HEK293 (cell line): ENCODE measurements at regions not wholly inside any gene's neighbourhood (a gene's known extent, or its start where the extent isn't known, plus 50 kb on each side); places are given as distances from the start of the nearest gene placed in this dataset.

Source experiments
- CTCF ChIA-PET: fragments of 350-600 bp; formaldehyde crosslinking; extraction: SDS; loops from one replicate; lab custom pipeline; 2021; ENCODE audit warnings: antibody characterized with exemption; lab: Yijun Ruan, JAX
- POLR2A ChIA-PET: fragments of 300-600 bp; formaldehyde crosslinking; extraction: SDS; loops from one replicate; lab custom pipeline; 2020; ENCODE audit warnings: antibody characterized with exemption, inconsistent platforms; lab: Yijun Ruan, JAX
- H3K27ac ChIP-seq: fragments of 200-500 bp; sonication (Bioruptor generic); 2 replicates; pipeline ENCODE4 v1.5.1; 2014; ENCODE audit warnings: low read depth, low read length, control low read depth, inconsistent platforms; ENCODE audit errors: extremely low read depth
- H3K36me3 ChIP-seq, 2 experiments: fragments of 200-500 bp in 1 of 2; sonication (Bioruptor generic) in 1 of 2; 1 replicate in 1 of 2; 2 replicates in 1 of 2; pipeline ENCODE4 v1.5.1; 2014 to 2017; ENCODE audit warnings: inconsistent platforms in 2 of 2, low read length in 2 of 2; ENCODE audit not compliant: control insufficient read depth in 2 of 2, insufficient read depth in 1 of 2
- H3K4me1 ChIP-seq: fragments of 200-500 bp; sonication (Bioruptor generic); 2 replicates; pipeline ENCODE4 v1.5.1; 2014; ENCODE audit warnings: mild to moderate bottlenecking, low read length, inconsistent platforms; ENCODE audit not compliant: control insufficient read depth, insufficient read depth
- H3K4me3 ChIP-seq: 2 replicates; pipeline ENCODE4 v1.5.1; 2011; ENCODE audit warnings: low read depth, mild to moderate bottlenecking, control low read depth, low read length, moderate library complexity
- H3K9me3 ChIP-seq: fragments of 200-500 bp; sonication (Bioruptor generic); 2 replicates; pipeline ENCODE4 v1.5.1; 2014; ENCODE audit warnings: low read depth, low read length, inconsistent platforms; ENCODE audit not compliant: control insufficient read depth, insufficient read depth
- GFI1B ChIP-seq: fragments of 450-650 bp; formaldehyde crosslinking; IDR thresholded peaks from 2 replicates; pipeline ENCODE4 v1.5.1; 2016; ENCODE audit warnings: missing biosample characterization, missing genetic modification characterization
- ZBTB17 ChIP-seq: fragments of 450-650 bp; formaldehyde crosslinking; IDR thresholded peaks from 2 replicates; pipeline ENCODE4 v1.5.1; 2016; ENCODE audit warnings: missing biosample characterization, missing genetic modification characterization
- ZNF112 ChIP-seq: fragments of 450-650 bp; formaldehyde crosslinking; IDR thresholded peaks from 2 replicates; pipeline ENCODE4 v1.5.0; 2017; ENCODE audit warnings: missing biosample characterization, missing genetic modification characterization
- ZNF341 ChIP-seq: fragments of 450-650 bp; formaldehyde crosslinking; IDR thresholded peaks from 2 replicates; pipeline ENCODE4; 2016; ENCODE audit warnings: low read depth, missing biosample characterization, missing genetic modification characterization
- ZNF510 ChIP-seq: fragments of 450-650 bp; formaldehyde crosslinking; IDR thresholded peaks from 2 replicates; pipeline ENCODE4 v1.5.1; 2018; ENCODE audit warnings: mild to moderate bottlenecking, missing genetic modification characterization, missing biosample characterization; ENCODE audit not compliant: insufficient replicate concordance
- ZNF521 ChIP-seq: fragments of 450-650 bp; formaldehyde crosslinking; IDR thresholded peaks from 2 replicates; pipeline ENCODE4 v1.5.1; 2017; ENCODE audit warnings: missing biosample characterization, mild to moderate bottlenecking, missing genetic modification characterization
- ZNF626 ChIP-seq: fragments of 450-650 bp; sonication (Bioruptor Pico); formaldehyde crosslinking; IDR thresholded peaks from 2 replicates; pipeline ENCODE4 v1.5.1; 2018; ENCODE audit warnings: missing biosample characterization, missing genetic modification characterization, inconsistent platforms
- ZNF776 ChIP-seq: fragments of 450-650 bp; formaldehyde crosslinking; IDR thresholded peaks from 2 replicates; pipeline ENCODE4 v1.5.0; 2017; ENCODE audit warnings: missing biosample characterization, missing genetic modification characterization, borderline replicate concordance
- ZNF843 ChIP-seq: fragments of 450-650 bp; formaldehyde crosslinking; IDR thresholded peaks from 2 replicates; pipeline ENCODE4 v1.5.1; 2016; ENCODE audit warnings: missing biosample characterization, missing genetic modification characterization
- TF ChIP-seq, protein P1 (sequence below): fragments of 450-650 bp; formaldehyde crosslinking; IDR thresholded peaks from 2 replicates; pipeline ENCODE4 v1.5.1; 2017; ENCODE audit warnings: missing biosample characterization, mild to moderate bottlenecking, missing genetic modification characterization, moderate library complexity
- TF ChIP-seq, protein P2 (sequence below): fragments of 450-650 bp; formaldehyde crosslinking; IDR thresholded peaks from 2 replicates; pipeline ENCODE4 v1.5.1; 2016; ENCODE audit warnings: missing biosample characterization, missing genetic modification characterization
- TF ChIP-seq, protein P3 (sequence below): fragments of 450-650 bp; formaldehyde crosslinking; IDR thresholded peaks from 2 replicates; pipeline ENCODE4 v1.5.1; 2017; ENCODE audit warnings: missing biosample characterization, missing genetic modification characterization
- TF ChIP-seq, protein P4 (sequence below): fragments of 450-650 bp; formaldehyde crosslinking; IDR thresholded peaks from 2 replicates; pipeline ENCODE4 v1.5.1; 2017; ENCODE audit warnings: missing biosample characterization, missing genetic modification characterization

DNA sequence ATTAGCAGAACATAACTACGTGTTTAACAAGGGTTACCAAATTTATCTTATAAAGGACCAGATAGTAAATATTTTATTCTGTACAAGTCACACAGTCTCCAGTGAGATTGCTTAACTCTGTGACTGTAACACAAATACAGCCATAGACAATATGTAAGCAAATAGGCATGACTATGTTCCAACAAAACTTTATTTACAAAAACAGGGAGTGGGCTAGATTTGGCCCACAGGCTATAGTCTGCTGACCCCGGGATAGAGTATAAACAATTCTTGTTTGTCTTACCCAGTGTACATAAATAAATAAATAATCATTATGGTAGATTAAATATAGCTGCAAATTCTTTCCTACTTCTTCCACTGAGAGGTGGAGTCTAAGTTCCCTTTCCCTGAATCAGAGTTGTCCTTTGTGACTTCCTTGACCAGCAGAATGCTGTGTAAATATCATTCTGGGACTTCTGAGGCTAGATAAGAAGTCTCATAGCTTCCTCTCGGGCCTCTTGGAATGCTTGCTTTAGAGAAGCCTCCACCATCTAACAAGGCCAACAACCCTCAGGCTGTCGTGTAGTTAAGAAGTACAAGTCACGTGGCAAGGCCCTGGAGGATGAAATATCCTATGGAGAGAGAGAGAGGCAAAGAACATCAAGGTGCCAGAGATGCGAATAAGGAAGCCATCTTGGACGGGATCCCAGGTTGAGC, 59.1 kb upstream of the TMEM244 start:
- no peak overlapping the region for H3K27ac ChIP-seq
- ChIA-PET POLR2A (no interaction called here), CTCF (interaction anchor here (0.9 to 1.6 kb wide), 3 partner anchors 62 to 322 kb away, joined by 4 to 6 read pairs (median 6); no protein-coding TSS in a partner anchor)

DNA sequence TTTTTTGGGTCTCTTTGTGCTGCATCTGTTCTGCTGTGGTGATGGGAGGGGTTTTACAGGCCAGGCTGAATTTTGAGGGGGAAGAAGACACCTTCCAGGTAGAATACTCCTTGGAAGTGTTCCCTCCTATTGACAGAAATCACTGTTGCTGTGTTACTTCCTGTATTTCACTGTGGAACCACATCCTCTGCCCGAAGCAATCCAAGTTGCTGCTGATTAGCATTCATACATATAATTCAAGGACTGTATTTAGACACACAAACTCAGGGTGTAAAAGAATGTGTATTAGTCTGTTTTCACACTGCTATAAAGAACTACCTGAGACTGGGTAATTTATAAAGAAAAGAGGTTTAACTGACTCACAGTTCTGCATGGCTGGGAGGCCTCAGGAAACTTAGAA, 50.6 kb upstream of the TMEM244 start:
- no peaks in the 10 kb centered on the region for H3K36me3 ChIP-seq
- no peak overlapping the region for H3K4me3 ChIP-seq
- ChIA-PET POLR2A (no interaction called here), CTCF (no interaction called here)
- H3K9me3 ChIP-seq = no peaks in the 10 kb centered on the region
- no peak overlapping the region for H3K27ac ChIP-seq
- no peaks in the 10 kb centered on the region for H3K4me1 ChIP-seq
- TF ChIP-seq, protein P1, sequence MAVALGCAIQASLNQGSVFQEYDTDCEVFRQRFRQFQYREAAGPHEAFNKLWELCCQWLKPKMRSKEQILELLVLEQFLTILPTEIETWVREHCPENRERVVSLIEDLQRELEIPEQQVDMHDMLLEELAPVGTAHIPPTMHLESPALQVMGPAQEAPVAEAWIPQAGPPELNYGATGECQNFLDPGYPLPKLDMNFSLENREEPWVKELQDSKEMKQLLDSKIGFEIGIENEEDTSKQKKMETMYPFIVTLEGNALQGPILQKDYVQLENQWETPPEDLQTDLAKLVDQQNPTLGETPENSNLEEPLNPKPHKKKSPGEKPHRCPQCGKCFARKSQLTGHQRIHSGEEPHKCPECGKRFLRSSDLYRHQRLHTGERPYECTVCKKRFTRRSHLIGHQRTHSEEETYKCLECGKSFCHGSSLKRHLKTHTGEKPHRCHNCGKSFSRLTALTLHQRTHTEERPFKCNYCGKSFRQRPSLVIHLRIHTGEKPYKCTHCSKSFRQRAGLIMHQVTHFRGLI (tag by site-specific recombination) = no peak
- TF ChIP-seq, protein P2, sequence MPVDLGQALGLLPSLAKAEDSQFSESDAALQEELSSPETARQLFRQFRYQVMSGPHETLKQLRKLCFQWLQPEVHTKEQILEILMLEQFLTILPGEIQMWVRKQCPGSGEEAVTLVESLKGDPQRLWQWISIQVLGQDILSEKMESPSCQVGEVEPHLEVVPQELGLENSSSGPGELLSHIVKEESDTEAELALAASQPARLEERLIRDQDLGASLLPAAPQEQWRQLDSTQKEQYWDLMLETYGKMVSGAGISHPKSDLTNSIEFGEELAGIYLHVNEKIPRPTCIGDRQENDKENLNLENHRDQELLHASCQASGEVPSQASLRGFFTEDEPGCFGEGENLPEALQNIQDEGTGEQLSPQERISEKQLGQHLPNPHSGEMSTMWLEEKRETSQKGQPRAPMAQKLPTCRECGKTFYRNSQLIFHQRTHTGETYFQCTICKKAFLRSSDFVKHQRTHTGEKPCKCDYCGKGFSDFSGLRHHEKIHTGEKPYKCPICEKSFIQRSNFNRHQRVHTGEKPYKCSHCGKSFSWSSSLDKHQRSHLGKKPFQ (tag by site-specific recombination) = no peak
- TF ChIP-seq ZNF776 (tag by site-specific recombination) (no peak), ZNF521 (no peak), ZNF510 (tag by site-specific recombination) (no peak), ZBTB17 (tag by site-specific recombination) (no peak), ZNF341 (no peak), ZNF843 (no peak), GFI1B (tag by site-specific recombination) (no peak), ZNF626 (tag by site-specific recombination) (no peak)
- TF ChIP-seq, protein P3, sequence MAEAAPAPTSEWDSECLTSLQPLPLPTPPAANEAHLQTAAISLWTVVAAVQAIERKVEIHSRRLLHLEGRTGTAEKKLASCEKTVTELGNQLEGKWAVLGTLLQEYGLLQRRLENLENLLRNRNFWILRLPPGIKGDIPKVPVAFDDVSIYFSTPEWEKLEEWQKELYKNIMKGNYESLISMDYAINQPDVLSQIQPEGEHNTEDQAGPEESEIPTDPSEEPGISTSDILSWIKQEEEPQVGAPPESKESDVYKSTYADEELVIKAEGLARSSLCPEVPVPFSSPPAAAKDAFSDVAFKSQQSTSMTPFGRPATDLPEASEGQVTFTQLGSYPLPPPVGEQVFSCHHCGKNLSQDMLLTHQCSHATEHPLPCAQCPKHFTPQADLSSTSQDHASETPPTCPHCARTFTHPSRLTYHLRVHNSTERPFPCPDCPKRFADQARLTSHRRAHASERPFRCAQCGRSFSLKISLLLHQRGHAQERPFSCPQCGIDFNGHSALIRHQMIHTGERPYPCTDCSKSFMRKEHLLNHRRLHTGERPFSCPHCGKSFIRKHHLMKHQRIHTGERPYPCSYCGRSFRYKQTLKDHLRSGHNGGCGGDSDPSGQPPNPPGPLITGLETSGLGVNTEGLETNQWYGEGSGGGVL (tag by site-specific recombination) = no peak
- TF ChIP-seq, protein P4, sequence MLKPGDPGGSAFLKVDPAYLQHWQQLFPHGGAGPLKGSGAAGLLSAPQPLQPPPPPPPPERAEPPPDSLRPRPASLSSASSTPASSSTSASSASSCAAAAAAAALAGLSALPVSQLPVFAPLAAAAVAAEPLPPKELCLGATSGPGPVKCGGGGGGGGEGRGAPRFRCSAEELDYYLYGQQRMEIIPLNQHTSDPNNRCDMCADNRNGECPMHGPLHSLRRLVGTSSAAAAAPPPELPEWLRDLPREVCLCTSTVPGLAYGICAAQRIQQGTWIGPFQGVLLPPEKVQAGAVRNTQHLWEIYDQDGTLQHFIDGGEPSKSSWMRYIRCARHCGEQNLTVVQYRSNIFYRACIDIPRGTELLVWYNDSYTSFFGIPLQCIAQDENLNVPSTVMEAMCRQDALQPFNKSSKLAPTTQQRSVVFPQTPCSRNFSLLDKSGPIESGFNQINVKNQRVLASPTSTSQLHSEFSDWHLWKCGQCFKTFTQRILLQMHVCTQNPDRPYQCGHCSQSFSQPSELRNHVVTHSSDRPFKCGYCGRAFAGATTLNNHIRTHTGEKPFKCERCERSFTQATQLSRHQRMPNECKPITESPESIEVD (tag by site-specific recombination) = no peak

More for the DNA sequence above, 59.1 kb upstream of the TMEM244 start:
- Histone ChIP-seq H3K36me3 (no peaks in the 10 kb centered on the region), H3K4me3 (no peak overlapping the region), H3K9me3 (no peaks in the 10 kb centered on the region), H3K4me1 (no peaks in the 10 kb centered on the region)
- no peak for TF ChIP-seq ZNF112 (tag by site-specific recombination)
